ENCODE measurements at regions not wholly inside any gene's neighbourhood (a gene's known extent, or its start where the extent isn't known, plus 50 kb on each side); places are given as distances from the start of the nearest gene placed in this dataset.

GRCh38 chr4:147078875-147079658 lies 133.4 kb upstream of the TTC29 start:
- DNase-seq (ENCODE audit: low spot score) = no peak
- TF ChIP-seq, protein P1, sequence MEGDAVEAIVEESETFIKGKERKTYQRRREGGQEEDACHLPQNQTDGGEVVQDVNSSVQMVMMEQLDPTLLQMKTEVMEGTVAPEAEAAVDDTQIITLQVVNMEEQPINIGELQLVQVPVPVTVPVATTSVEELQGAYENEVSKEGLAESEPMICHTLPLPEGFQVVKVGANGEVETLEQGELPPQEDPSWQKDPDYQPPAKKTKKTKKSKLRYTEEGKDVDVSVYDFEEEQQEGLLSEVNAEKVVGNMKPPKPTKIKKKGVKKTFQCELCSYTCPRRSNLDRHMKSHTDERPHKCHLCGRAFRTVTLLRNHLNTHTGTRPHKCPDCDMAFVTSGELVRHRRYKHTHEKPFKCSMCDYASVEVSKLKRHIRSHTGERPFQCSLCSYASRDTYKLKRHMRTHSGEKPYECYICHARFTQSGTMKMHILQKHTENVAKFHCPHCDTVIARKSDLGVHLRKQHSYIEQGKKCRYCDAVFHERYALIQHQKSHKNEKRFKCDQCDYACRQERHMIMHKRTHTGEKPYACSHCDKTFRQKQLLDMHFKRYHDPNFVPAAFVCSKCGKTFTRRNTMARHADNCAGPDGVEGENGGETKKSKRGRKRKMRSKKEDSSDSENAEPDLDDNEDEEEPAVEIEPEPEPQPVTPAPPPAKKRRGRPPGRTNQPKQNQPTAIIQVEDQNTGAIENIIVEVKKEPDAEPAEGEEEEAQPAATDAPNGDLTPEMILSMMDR (IDR thresholded peaks at IDR 0.05; ENCODE audit: extremely low read depth, missing control alignments) = no peak

GRCh38 chr4:147084861-147085260 lies 139.2 kb upstream of the TTC29 start:
- TF ChIP-seq, protein P1 (IDR thresholded peaks at IDR 0.05; ENCODE audit: extremely low read depth, missing control alignments) = no peak
- DNase-seq (ENCODE audit: low spot score) = no peak

- TF ChIP-seq, protein P1 (IDR thresholded peaks at IDR 0.05; ENCODE audit: extremely low read depth, missing control alignments) = no peak
- no peak for DNase-seq (ENCODE audit: low spot score)
Measured at GRCh38 chr4:147085781-147086180, 140.1 kb upstream of the TTC29 start.

- DNase-seq (ENCODE audit: low spot score) = no peak
- TF ChIP-seq, protein P1 (IDR thresholded peaks at IDR 0.05; ENCODE audit: extremely low read depth, missing control alignments) = no peak
Measured at GRCh38 chr4:147088146-147088545, 142.5 kb upstream of the TTC29 start.

- TF ChIP-seq, protein P1 (IDR thresholded peaks at IDR 0.05; ENCODE audit: extremely low read depth, missing control alignments) = no peak
- DNase-seq (ENCODE audit: low spot score) = no peak
Measured at GRCh38 chr4:147090486-147090885, 144.8 kb upstream of the TTC29 start.

- TF ChIP-seq, protein P1 (IDR thresholded peaks at IDR 0.05; ENCODE audit: extremely low read depth, missing control alignments) = no peak
- no peak for DNase-seq (ENCODE audit: low spot score)
Measured at GRCh38 chr4:147093206-147093605, 147.5 kb upstream of the TTC29 start.

- TF ChIP-seq, protein P1 (IDR thresholded peaks at IDR 0.05; ENCODE audit: extremely low read depth, missing control alignments) = no peak
- DNase-seq (ENCODE audit: low spot score) = no peak
Measured at GRCh38 chr4:147094238-147094637, 148.6 kb upstream of the TTC29 start.

Measured in GM20000 (cell line).